ENCODE measurements at regions not wholly inside any gene's neighbourhood (a gene's known extent, or its start where the extent isn't known, plus 50 kb on each side); places are given as distances from the start of the nearest gene placed in this dataset.

GRCh38 chr15:20645956-20646355, 104.4 kb upstream of the GOLGA6L6 start:
- TF ChIP-seq, protein P1, sequence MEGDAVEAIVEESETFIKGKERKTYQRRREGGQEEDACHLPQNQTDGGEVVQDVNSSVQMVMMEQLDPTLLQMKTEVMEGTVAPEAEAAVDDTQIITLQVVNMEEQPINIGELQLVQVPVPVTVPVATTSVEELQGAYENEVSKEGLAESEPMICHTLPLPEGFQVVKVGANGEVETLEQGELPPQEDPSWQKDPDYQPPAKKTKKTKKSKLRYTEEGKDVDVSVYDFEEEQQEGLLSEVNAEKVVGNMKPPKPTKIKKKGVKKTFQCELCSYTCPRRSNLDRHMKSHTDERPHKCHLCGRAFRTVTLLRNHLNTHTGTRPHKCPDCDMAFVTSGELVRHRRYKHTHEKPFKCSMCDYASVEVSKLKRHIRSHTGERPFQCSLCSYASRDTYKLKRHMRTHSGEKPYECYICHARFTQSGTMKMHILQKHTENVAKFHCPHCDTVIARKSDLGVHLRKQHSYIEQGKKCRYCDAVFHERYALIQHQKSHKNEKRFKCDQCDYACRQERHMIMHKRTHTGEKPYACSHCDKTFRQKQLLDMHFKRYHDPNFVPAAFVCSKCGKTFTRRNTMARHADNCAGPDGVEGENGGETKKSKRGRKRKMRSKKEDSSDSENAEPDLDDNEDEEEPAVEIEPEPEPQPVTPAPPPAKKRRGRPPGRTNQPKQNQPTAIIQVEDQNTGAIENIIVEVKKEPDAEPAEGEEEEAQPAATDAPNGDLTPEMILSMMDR (IDR thresholded peaks at IDR 0.05): no peak
- Mint-ChIP-seq H3K4me3 (no peak overlapping the region), H3K27ac (no peak overlapping the region), H3K9me3 (no peaks in the 10 kb centered on the region), H3K27me3 (peaks cover 10% of the 10 kb centered on the region), H3K4me1 (ENCODE audit: low read depth) (no peaks in the 10 kb centered on the region), H3K36me3 (ENCODE audit: low read depth) (no peaks in the 10 kb centered on the region)
- CTCF ChIA-PET: interaction anchor here (1.0 kb wide), 1 partner anchor 639 kb away, joined by 3 read pairs; no protein-coding TSS in a partner anchor
- intact Hi-C loops (cut with micrococcal nuclease): no loop called here
- DNase-seq: peak; percentile 56
- POLR2A ChIA-PET: no interaction called here
- peak; percentile 60 for ATAC-seq

- TF ChIP-seq, protein P1 (IDR thresholded peaks at IDR 0.05): no peak
- no peak for ATAC-seq
- intact Hi-C loops (cut with micrococcal nuclease): no loop called here
- ChIA-PET POLR2A (no interaction called here), CTCF (no interaction called here)
- no peaks in the 10 kb centered on the region for H3K36me3 Mint-ChIP-seq (ENCODE audit: low read depth)
- peaks cover 10% of the 10 kb centered on the region for H3K27me3 Mint-ChIP-seq
- H3K4me1 Mint-ChIP-seq (ENCODE audit: low read depth): no peaks in the 10 kb centered on the region
- no peak overlapping the region for H3K4me3 Mint-ChIP-seq
- H3K9me3 Mint-ChIP-seq: no peaks in the 10 kb centered on the region
- no peak overlapping the region for H3K27ac Mint-ChIP-seq
- no peak for DNase-seq
Observed at GRCh38 chr15:20644896-20645295, 103.3 kb upstream of the GOLGA6L6 start.

DNA sequence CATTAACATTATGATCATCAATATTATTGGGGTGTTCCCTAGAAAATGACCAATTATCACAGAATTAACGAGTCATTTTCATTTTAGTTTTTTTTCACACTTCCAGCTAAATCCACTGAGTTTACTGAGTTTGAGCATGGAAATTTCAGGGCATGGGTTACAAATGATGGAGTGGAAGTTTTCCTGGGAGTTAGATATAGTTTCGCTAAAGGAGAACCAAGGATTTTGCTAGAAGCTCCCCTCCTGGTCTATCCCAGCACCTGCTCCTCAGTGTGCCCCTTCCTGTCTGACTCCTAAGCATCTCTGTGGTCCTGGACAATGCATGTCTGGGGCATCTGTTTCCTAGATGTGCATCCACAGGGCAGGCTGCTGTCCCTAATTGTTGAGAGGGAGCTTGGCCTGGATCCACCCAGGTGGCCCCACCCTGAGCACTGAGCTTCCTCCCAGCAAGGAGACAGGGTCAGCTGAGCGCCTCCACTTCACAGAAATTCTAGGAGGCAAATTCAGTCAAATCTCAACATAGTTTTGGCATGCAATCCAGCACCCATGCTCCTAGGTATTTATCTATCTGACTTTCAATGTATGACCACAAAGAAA, 102.3 kb upstream of the GOLGA6L6 start:
- DNase-seq (no peak), ATAC-seq (no peak)
- Mint-ChIP-seq H3K36me3 (ENCODE audit: low read depth) (no peaks in the 10 kb centered on the region), H3K27me3 (peaks cover 10% of the 10 kb centered on the region), H3K4me3 (no peak overlapping the region), H3K9me3 (no peaks in the 10 kb centered on the region), H3K4me1 (ENCODE audit: low read depth) (no peaks in the 10 kb centered on the region), H3K27ac (no peak overlapping the region)
- intact Hi-C loops (cut with micrococcal nuclease): no loop called here
- POLR2A ChIA-PET: interaction anchor here (0.8 kb wide), 1 partner anchor 8 kb away, joined by 4 read pairs; no protein-coding TSS in a partner anchor
- CTCF ChIA-PET: interaction anchor here (1.0 kb wide), 1 partner anchor 642 kb away, joined by 3 read pairs; no protein-coding TSS in a partner anchor
- TF ChIP-seq, protein P1 (IDR thresholded peaks at IDR 0.05): no peak

GRCh38 chr15:20643024-20643770, 101.6 kb upstream of the GOLGA6L6 start:
- no peaks in the 10 kb centered on the region for H3K9me3 Mint-ChIP-seq
- ChIA-PET CTCF (interaction anchor here (1.0 kb wide), 1 partner anchor 643 kb away, joined by 3 read pairs; no protein-coding TSS in a partner anchor), POLR2A (interaction anchor here (0.8 kb wide), 1 partner anchor 8 kb away, joined by 4 read pairs; no protein-coding TSS in a partner anchor)
- no peaks in the 10 kb centered on the region for H3K36me3 Mint-ChIP-seq (ENCODE audit: low read depth)
- intact Hi-C loops (cut with micrococcal nuclease): no loop called here
- no peak overlapping the region for H3K4me3 Mint-ChIP-seq
- no peak for DNase-seq
- TF ChIP-seq, protein P1 (IDR thresholded peaks at IDR 0.05): no peak
- no peaks in the 10 kb centered on the region for H3K4me1 Mint-ChIP-seq (ENCODE audit: low read depth)
- no peak for ATAC-seq
- H3K27ac Mint-ChIP-seq: no peak overlapping the region
- H3K27me3 Mint-ChIP-seq: peaks cover 10% of the 10 kb centered on the region

Data from activated CD8-positive, alpha-beta T cell treated with anti-CD3 and anti-CD28 coated beads for 36 hours (primary cell).